Stomach (tissue), 4 donors: ENCODE measurements at regions not wholly inside any gene's neighbourhood (a gene's known extent, or its start where the extent isn't known, plus 50 kb on each side); places are given as distances from the start of the nearest gene placed in this dataset.

Experiments
- CTCF ChIP-seq, 7 experiments: fragments of 450-650 bp in 4 of 7; fragments of 200-600 bp in 3 of 7; sonication (generic) in 3 of 7; IDR thresholded peaks; one replicate each; pipeline ENCODE4 v1.5.1; 2016 to 2019; ENCODE audit warnings: antibody characterized with exemption in 7 of 7, control low read depth in 2 of 7, mild to moderate bottlenecking in 1 of 7
- POLR2A ChIP-seq, 4 donors: fragments of 450-650 bp; IDR thresholded peaks; one replicate each; pipeline ENCODE4 v1.6.1; 2016; ENCODE audit warnings: antibody characterized with exemption in 4 of 4, control low read depth in 2 of 4, mild to moderate bottlenecking in 1 of 4, moderate library complexity in 1 of 4
- POLR2AphosphoS5 ChIP-seq, 3 donors: sonication (generic); formaldehyde crosslinking; IDR thresholded peaks; one replicate each; pipeline ENCODE4 v1.6.1; 2016; ENCODE audit warnings: antibody characterized with exemption in 3 of 3

GRCh38 chr6:33945931-33946330 is 142.1 kb upstream of the MLN start:
- no peak for TF ChIP-seq POLR2A (IDR thresholded peaks at IDR 0.05)
- TF ChIP-seq POLR2AphosphoS5 (IDR thresholded peaks at IDR 0.05), result no peak
- TF ChIP-seq CTCF (IDR thresholded peaks at IDR 0.05), result no peak
